K562 (cell line): ENCODE measurements at regions not wholly inside any gene's neighbourhood (a gene's known extent, or its start where the extent isn't known, plus 50 kb on each side); places are given as distances from the start of the nearest gene placed in this dataset.

Experiments used
- ATAC-seq: fragments of 200-7000 bp; cut with Tn5 transposase; 3 replicates; pipeline ENCODE4 v1.9.1; 2020; ENCODE audit warnings: moderate library complexity
- BruUV-seq: library from RNA; stranded (reverse); fragments of 400-500 nt; replicated peaks from 2 replicates; lab custom pipeline; 2021; lab: Mats Ljungman, UMichigan
- CTCF ChIA-PET: fragments of 300-600 bp; formaldehyde crosslinking; extraction: SDS; loops from one replicate; lab custom pipeline; 2021; ENCODE audit warnings: low intra/inter-chr PET ratio; lab: Yijun Ruan, JAX
- POLR2A ChIA-PET: fragments of 300-600, 350-650 bp; sonication (Branson Sonifier 250); formaldehyde crosslinking; extraction: SDS; loops from one replicate; lab custom pipeline; 2021; ENCODE audit warnings: antibody characterized with exemption, inconsistent platforms; lab: Yijun Ruan, JAX
- DNase-seq, 4 experiments: peaks; one replicate each; pipeline versions ENCODE4 v3.0.0 to v3.0.0-alpha.2; 2011 to 2018; ENCODE audit warnings: low spot score in 3 of 4, mixed read lengths in 3 of 4; ENCODE audit errors: extremely low read depth in 1 of 4
- FAIRE-seq: peaks from 2 replicates; lab custom pipeline; 2011; peaks lifted over from hg19 to GRCh38; lab: Jason Lieb, UNC
- H2AFZ ChIP-seq: 2 replicates; pipeline ENCODE4 v1.6.0; 2011; ENCODE audit warnings: low read depth, low read length, control low read depth, inconsistent platforms
- H3K27ac ChIP-seq: fragments of 200-600 bp; 3 replicates; pipeline ENCODE4 v1.8.0; 2011; ENCODE audit warnings: low read depth, mild to moderate bottlenecking, control low read depth, inconsistent platforms, low read length, moderate library complexity, mixed read lengths; ENCODE audit errors: extremely low read depth
- H3K27me3 ChIP-seq, 2 experiments: fragments of 300-600 bp in 1 of 2; 2 replicates in 1 of 2; 3 replicates in 1 of 2; pipeline versions ENCODE4 v1.6.0 to v1.8.0; 2011; ENCODE audit warnings: inconsistent platforms in 2 of 2, low read length in 2 of 2, mild to moderate bottlenecking in 1 of 2, mixed read lengths in 1 of 2, moderate library complexity in 1 of 2; ENCODE audit not compliant: control insufficient read depth in 2 of 2, insufficient read depth in 2 of 2
- H3K36me3 ChIP-seq: fragments of 300-600 bp; 3 replicates; pipeline ENCODE4 v1.8.0; 2011; ENCODE audit warnings: mild to moderate bottlenecking, low read length, inconsistent platforms; ENCODE audit not compliant: control insufficient read depth, insufficient read depth
- H3K4me1 ChIP-seq, 2 experiments: fragments of 200-600 bp in 1 of 2; replicated peaks in 1 of 2; 2 replicates in 1 of 2; 3 replicates in 1 of 2; pipeline versions ENCODE4 v1.5.1 to v1.8.0; 2011; ENCODE audit warnings: inconsistent platforms in 2 of 2, low read length in 2 of 2, mild to moderate bottlenecking in 1 of 2, mixed read lengths in 1 of 2, moderate library complexity in 1 of 2; ENCODE audit not compliant: control insufficient read depth in 2 of 2, insufficient read depth in 2 of 2
- H3K4me2 ChIP-seq: 2 replicates; pipeline ENCODE4 v1.6.1; 2011; ENCODE audit warnings: low read length, control low read depth, inconsistent platforms, mixed read lengths; ENCODE audit not compliant: insufficient read depth
- H3K4me3 ChIP-seq: fragments of 200-600 bp; sonication (generic), shearing (Covaris generic); 2 replicates; pipeline ENCODE4 v1.5.1; 2016; ENCODE audit warnings: control low read depth, inconsistent platforms
- H3K79me2 ChIP-seq: fragments of 200-600 bp; 3 replicates; pipeline ENCODE4 v1.8.0; 2011; ENCODE audit warnings: low read length, inconsistent platforms; ENCODE audit not compliant: control insufficient read depth, insufficient read depth
- H3K9ac ChIP-seq, 2 experiments: 2 replicates each; pipeline versions ENCODE4 v1.6.0 to v1.6.1; 2011; ENCODE audit warnings: low read depth in 2 of 2, low read length in 2 of 2, control low read depth in 1 of 2, inconsistent platforms in 1 of 2, mild to moderate bottlenecking in 1 of 2, mixed read lengths in 1 of 2; ENCODE audit not compliant: insufficient read depth in 1 of 2
- H3K9me1 ChIP-seq: one replicate; pipeline ENCODE4 v1.6.0; 2011; ENCODE audit warnings: inconsistent platforms, mild to moderate bottlenecking, low read length, moderate library complexity; ENCODE audit not compliant: control insufficient read depth, insufficient read depth
- H3K9me3 ChIP-seq: replicated peaks from 2 replicates; pipeline ENCODE4 v1.5.1; 2011; ENCODE audit warnings: low read depth, low read length, inconsistent platforms; ENCODE audit not compliant: control insufficient read depth, insufficient read depth
- H4K20me1 ChIP-seq: replicated peaks from 2 replicates; pipeline ENCODE4 v1.6.1; 2011; ENCODE audit warnings: low read length, inconsistent platforms, mixed read lengths; ENCODE audit not compliant: control insufficient read depth, insufficient read depth
- C11orf30 ChIP-seq: fragments of 450-650 bp; IDR thresholded peaks from 2 replicates; pipeline ENCODE4 v1.6.1; 2016; ENCODE audit warnings: low read depth, mild to moderate bottlenecking
- KDM5B ChIP-seq: fragments of 200-600 bp; sonication (generic); IDR thresholded peaks from 2 replicates; pipeline ENCODE4 v1.6.1; 2012; ENCODE audit warnings: low read depth, mild to moderate bottlenecking, moderate library complexity, low read length, control low read depth, inconsistent platforms; ENCODE audit not compliant: insufficient replicate concordance
- NFE2 ChIP-seq: IDR thresholded peaks from 2 replicates; pipeline ENCODE4 v1.6.1; 2014; ENCODE audit warnings: antibody characterized with exemption, low read depth
- NR2C1 ChIP-seq, 2 experiments: fragments of 450-650 bp; IDR thresholded peaks; 2 replicates each; pipeline ENCODE4 v1.6.1; 2017; ENCODE audit warnings: mild to moderate bottlenecking in 2 of 2, antibody characterized with exemption in 1 of 2, inconsistent platforms in 1 of 2, missing compliant biosample characterization in 1 of 2, missing genetic modification characterization in 1 of 2
- ZC3H8 ChIP-seq: fragments of 450-650 bp; IDR thresholded peaks from 2 replicates; pipeline ENCODE4 v1.6.1; 2017
- ZNF316 ChIP-seq: fragments of 450-650 bp; IDR thresholded peaks from 2 replicates; pipeline ENCODE4 v1.6.1; 2016
- ZSCAN32 ChIP-seq: fragments of 450-650 bp; formaldehyde crosslinking; IDR thresholded peaks from 2 replicates; pipeline ENCODE4 v1.4.0; 2020; ENCODE audit warnings: mild to moderate bottlenecking, moderate library complexity
- WGBS: fragments of 100-300 bp; shearing (Covaris generic); methylation state at CpG from one replicate; pipeline ENCODE4 v1.1.6; 2016; ENCODE audit warnings: low coverage, mixed read lengths; ENCODE audit not compliant: insufficient coverage; ENCODE audit errors: missing lambda C conversion rate; 5-methylcytosine and 5-hydroxymethylcytosine counted together
- in situ Hi-C: fragments of 300-500 bp; cut with MboI; formaldehyde crosslinking; loops from 4 replicates; pipeline ENCODE4 v1.15.0; 2018; ENCODE audit warnings: inconsistent platforms, mixed read lengths
- intact Hi-C: fragments of 100-400 bp; cut with micrococcal nuclease; formaldehyde crosslinking; loops from 2 replicates; pipeline ENCODE4 v1.14.2; 2022
- TF ChIP-seq, protein P1 (sequence below): fragments of 450-650 bp; IDR thresholded peaks from 2 replicates; pipeline ENCODE4 v1.6.1; 2017; ENCODE audit warnings: antibody characterized with exemption

- FAIRE-seq (no peak), DNase-seq (no peak), ATAC-seq (no peak)
- H3K4me2 ChIP-seq: no peak overlapping the region
- in situ Hi-C loops: no loop called here
- no peak overlapping the region for H3K9ac ChIP-seq
- no peaks in the 10 kb centered on the region for H3K79me2 ChIP-seq
- no peaks in the 10 kb centered on the region for H3K4me1 ChIP-seq
- H3K9me1 ChIP-seq: no peaks in the 10 kb centered on the region
- no peak overlapping the region for H3K27ac ChIP-seq
- no peaks in the 10 kb centered on the region for H4K20me1 ChIP-seq
- intact Hi-C loops: no loop called here
- TF ChIP-seq NR2C1 (IDR thresholded peaks at IDR 0.05) (no peak), NR2C1 (tag; IDR thresholded peaks at IDR 0.05) (no peak), ZSCAN32 (CRISPR knock-in tag) (no peak), NFE2 (no peak), KDM5B (no peak), ZC3H8 (no peak), ZNF316 (peak; percentile 12; the same call in 1 of the 2 replicates), C11orf30 (peak; percentile 29; the same call in 1 of the 2 replicates)
- TF ChIP-seq, protein P1, sequence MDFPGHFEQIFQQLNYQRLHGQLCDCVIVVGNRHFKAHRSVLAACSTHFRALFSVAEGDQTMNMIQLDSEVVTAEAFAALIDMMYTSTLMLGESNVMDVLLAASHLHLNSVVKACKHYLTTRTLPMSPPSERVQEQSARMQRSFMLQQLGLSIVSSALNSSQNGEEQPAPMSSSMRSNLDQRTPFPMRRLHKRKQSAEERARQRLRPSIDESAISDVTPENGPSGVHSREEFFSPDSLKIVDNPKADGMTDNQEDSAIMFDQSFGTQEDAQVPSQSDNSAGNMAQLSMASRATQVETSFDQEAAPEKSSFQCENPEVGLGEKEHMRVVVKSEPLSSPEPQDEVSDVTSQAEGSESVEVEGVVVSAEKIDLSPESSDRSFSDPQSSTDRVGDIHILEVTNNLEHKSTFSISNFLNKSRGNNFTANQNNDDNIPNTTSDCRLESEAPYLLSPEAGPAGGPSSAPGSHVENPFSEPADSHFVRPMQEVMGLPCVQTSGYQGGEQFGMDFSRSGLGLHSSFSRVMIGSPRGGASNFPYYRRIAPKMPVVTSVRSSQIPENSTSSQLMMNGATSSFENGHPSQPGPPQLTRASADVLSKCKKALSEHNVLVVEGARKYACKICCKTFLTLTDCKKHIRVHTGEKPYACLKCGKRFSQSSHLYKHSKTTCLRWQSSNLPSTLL: no peak
- 0% methylated on average over 2 of the region's 2 CpGs for WGBS
- no peaks in the 10 kb centered on the region for H3K9me3 ChIP-seq
- no peaks in the 10 kb centered on the region for H3K36me3 ChIP-seq
- no peak overlapping the region for H2AFZ ChIP-seq
- no peak overlapping the region for H3K4me3 ChIP-seq
- POLR2A ChIA-PET: interaction anchor here (0.6 kb wide), 1 partner anchor 13 kb away, joined by 3 read pairs; no protein-coding TSS in a partner anchor
- CTCF ChIA-PET: no interaction called here
- no TSS peak for BruUV-seq
- no peaks in the 10 kb centered on the region for H3K27me3 ChIP-seq
Measured at GRCh38 chr6:8269872-8270454, 165.4 kb downstream of the SLC35B3 start.
